Mesenchymal stem cell (in vitro differentiated cells and primary cell): ENCODE measurements at regions not wholly inside any gene's neighbourhood (a gene's known extent, or its start where the extent isn't known, plus 50 kb on each side); places are given as distances from the start of the nearest gene placed in this dataset.

Source experiments
- DNase-seq: peaks from one replicate; pipeline ENCODE4 v3.0.0-alpha.2; 2013
- H2AFZ ChIP-seq: one replicate; pipeline ENCODE4 v1.6.1; 2013; ENCODE audit warnings: low read depth, mild to moderate bottlenecking, control low read depth, inconsistent platforms, low read length, moderate library complexity
- H2AK5ac ChIP-seq: 2 replicates; pipeline ENCODE4 v1.6.1; 2013; ENCODE audit warnings: low read length, moderate library complexity, mild to moderate bottlenecking, inconsistent platforms; ENCODE audit not compliant: severe bottlenecking
- H2BK120ac ChIP-seq: one replicate; pipeline ENCODE4 v1.6.1; 2013; ENCODE audit warnings: low read depth, mild to moderate bottlenecking, inconsistent platforms, low read length, moderate library complexity
- H2BK12ac ChIP-seq, 2 experiments: one replicate each; pipeline ENCODE4 v1.6.1; 2013; ENCODE audit warnings: inconsistent platforms in 2 of 2, low read length in 2 of 2, mild to moderate bottlenecking in 2 of 2, moderate library complexity in 2 of 2, control low read depth in 1 of 2
- H2BK15ac ChIP-seq: one replicate; pipeline ENCODE4 v1.6.1; 2013; ENCODE audit warnings: mild to moderate bottlenecking, low read depth, inconsistent platforms; ENCODE audit not compliant: poor library complexity, severe bottlenecking
- H2BK5ac ChIP-seq: 2 replicates; pipeline ENCODE4 v1.6.1; 2013; ENCODE audit warnings: low read depth, mild to moderate bottlenecking, low read length, control low read depth, inconsistent platforms; ENCODE audit not compliant: poor library complexity, severe bottlenecking
- H3K14ac ChIP-seq, 2 experiments: one replicate each; pipeline ENCODE4 v1.6.1; 2013; ENCODE audit warnings: inconsistent platforms in 2 of 2, low read length in 2 of 2, control low read depth in 1 of 2, mild to moderate bottlenecking in 1 of 2, moderate library complexity in 1 of 2
- H3K18ac ChIP-seq, 2 experiments: one replicate each; pipeline ENCODE4 v1.6.1; 2013; ENCODE audit warnings: inconsistent platforms in 2 of 2, low read length in 2 of 2, control low read depth in 1 of 2, low read depth in 1 of 2, mild to moderate bottlenecking in 1 of 2
- H3K23ac ChIP-seq, 2 experiments: one replicate each; pipeline ENCODE4 v1.6.1; 2013; ENCODE audit warnings: inconsistent platforms in 2 of 2, low read length in 2 of 2, mild to moderate bottlenecking in 2 of 2, moderate library complexity in 2 of 2, control low read depth in 1 of 2
- H3K27ac ChIP-seq: 2 replicates; pipeline ENCODE4 v1.5.1; 2013; ENCODE audit warnings: mild to moderate bottlenecking, moderate library complexity, low read length, control low read depth, inconsistent platforms; ENCODE audit not compliant: poor library complexity, severe bottlenecking
- H3K27me3 ChIP-seq, 2 experiments: 2 replicates each; pipeline versions ENCODE4 v1.6.1 to v1.7.0; 2013; ENCODE audit warnings: low read length in 2 of 2, mild to moderate bottlenecking in 2 of 2, moderate library complexity in 2 of 2, control low read depth in 1 of 2, inconsistent platforms in 1 of 2; ENCODE audit not compliant: control insufficient read depth in 1 of 2, insufficient read depth in 1 of 2
- H3K36me3 ChIP-seq, 2 experiments: 2 replicates each; pipeline versions ENCODE4 v1.6.1 to v1.7.0; 2013; ENCODE audit warnings: low read length in 2 of 2, control low read depth in 1 of 2, inconsistent platforms in 1 of 2, low read depth in 1 of 2, mild to moderate bottlenecking in 1 of 2; ENCODE audit not compliant: insufficient read depth in 2 of 2, control insufficient read depth in 1 of 2
- H3K4ac ChIP-seq, 2 experiments: one replicate each; pipeline ENCODE4 v1.6.1; 2013; ENCODE audit warnings: inconsistent platforms in 2 of 2, low read length in 2 of 2, mild to moderate bottlenecking in 2 of 2, moderate library complexity in 2 of 2, control low read depth in 1 of 2, low read depth in 1 of 2
- H3K4me1 ChIP-seq: 2 replicates; pipeline ENCODE4 v1.6.1; 2013; ENCODE audit warnings: low read depth, low read length, control low read depth; ENCODE audit not compliant: control insufficient read depth, insufficient read depth
- H3K4me2 ChIP-seq: 2 replicates; pipeline ENCODE4 v1.6.1; 2013; ENCODE audit warnings: low read length, mild to moderate bottlenecking, inconsistent platforms; ENCODE audit not compliant: poor library complexity, severe bottlenecking
- H3K4me3 ChIP-seq, 2 experiments: 2 replicates each; pipeline versions ENCODE4 v1.5.1 to v1.7.0; 2013; ENCODE audit warnings: low read length in 2 of 2, mild to moderate bottlenecking in 2 of 2, control low read depth in 1 of 2, low read depth in 1 of 2; ENCODE audit not compliant: insufficient read depth in 1 of 2
- H3K79me1 ChIP-seq: replicated peaks from 2 replicates; pipeline ENCODE4 v1.6.1; 2013; ENCODE audit warnings: mild to moderate bottlenecking, control low read depth, low read length, inconsistent platforms; ENCODE audit not compliant: poor library complexity, severe bottlenecking
- H3K9ac ChIP-seq: 2 replicates; pipeline ENCODE4 v1.7.0; 2013; ENCODE audit warnings: mild to moderate bottlenecking, low read length, moderate library complexity
- H3K9me3 ChIP-seq: 2 replicates; pipeline ENCODE4 v1.7.0; 2013; ENCODE audit warnings: mild to moderate bottlenecking, low read length; ENCODE audit not compliant: control insufficient read depth
- H4K8ac ChIP-seq: one replicate; pipeline ENCODE4 v1.6.1; 2013; ENCODE audit warnings: inconsistent platforms, mild to moderate bottlenecking, low read length, moderate library complexity
- H4K91ac ChIP-seq: one replicate; pipeline ENCODE4 v1.6.1; 2013; ENCODE audit warnings: mild to moderate bottlenecking, low read length, inconsistent platforms
- WGBS: methylation state at CpG from one replicate; pipeline ENCODE4 v1.1.7; 2013; ENCODE audit warnings: mixed read lengths; 5-methylcytosine and 5-hydroxymethylcytosine counted together

DNA sequence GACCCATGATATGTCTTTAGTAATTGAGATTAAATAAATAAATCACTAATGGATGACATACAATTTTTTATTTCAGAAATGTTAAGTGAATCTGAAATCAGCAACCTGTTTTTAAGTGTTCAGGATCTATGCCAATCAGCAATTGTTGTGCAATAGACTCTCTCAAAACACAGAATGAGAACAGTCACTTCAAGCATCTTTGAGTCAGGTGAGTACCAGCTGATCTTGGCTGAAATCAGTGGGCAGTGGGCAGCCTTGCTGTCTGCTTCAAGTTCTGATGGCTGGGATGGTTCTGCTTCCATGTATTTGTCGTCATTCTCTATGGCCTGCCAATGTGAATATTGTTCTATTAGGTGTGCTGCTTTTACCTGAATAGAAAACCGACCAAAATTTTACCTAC is 82.3 kb upstream of the NRG3 start:
- Histone ChIP-seq H2BK12ac (no peak overlapping the region), H3K9ac (no peak overlapping the region), H3K4me1 (no peaks in the 10 kb centered on the region), H3K14ac (no peak overlapping the region), H3K9me3 (peaks cover 19% of the 10 kb centered on the region), H4K91ac (no peak overlapping the region), H2BK15ac (no peak overlapping the region), H3K36me3 (no peaks in the 10 kb centered on the region), H3K4ac (no peak overlapping the region), H3K79me1 (no peaks in the 10 kb centered on the region), H3K4me2 (no peak overlapping the region), H2BK120ac (no peak overlapping the region), H2AK5ac (no peak overlapping the region), H3K4me3 (no peak overlapping the region), H3K27ac (no peak overlapping the region), H3K27me3 (no peaks in the 10 kb centered on the region), H3K18ac (no peak overlapping the region), H2AFZ (no peak overlapping the region), H2BK5ac (no peak overlapping the region), H3K23ac (no peak overlapping the region), H4K8ac (no peak overlapping the region)
- no peak for DNase-seq
- WGBS = no CpG with 5 or more reads among the region's 2 CpGs

DNA sequence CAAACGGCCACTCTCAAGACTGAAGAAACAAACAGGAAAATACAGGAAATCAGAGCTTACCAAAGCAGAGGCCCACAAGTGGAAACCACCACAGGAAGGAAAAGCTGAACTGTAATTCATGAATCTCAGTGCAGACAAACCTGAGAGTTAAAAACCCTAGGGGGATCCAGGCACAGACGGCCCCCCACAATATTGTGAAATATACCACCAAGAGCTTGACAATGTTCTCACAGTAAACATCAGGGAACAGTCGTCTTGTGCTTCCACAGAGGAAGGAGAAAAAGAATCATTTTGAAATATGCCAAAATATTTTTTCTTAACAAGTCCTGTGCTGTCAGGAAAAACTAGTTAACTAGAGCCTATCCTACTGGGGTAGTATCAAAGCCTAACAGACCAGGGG is 68.2 kb upstream of the NRG3 start:
- Histone ChIP-seq H2BK15ac (no peak overlapping the region), H2BK120ac (no peak overlapping the region), H3K27ac (no peak overlapping the region), H3K4me3 (no peak overlapping the region), H4K91ac (no peak overlapping the region), H3K9me3 (peaks cover 27% of the 10 kb centered on the region), H3K36me3 (no peaks in the 10 kb centered on the region), H2AK5ac (no peak overlapping the region), H3K14ac (no peak overlapping the region), H4K8ac (no peak overlapping the region), H2BK12ac (no peak overlapping the region), H3K9ac (no peak overlapping the region), H3K4me2 (no peak overlapping the region), H2AFZ (no peak overlapping the region), H3K4me1 (no peaks in the 10 kb centered on the region), H3K79me1 (no peaks in the 10 kb centered on the region), H3K18ac (no peak overlapping the region), H3K27me3 (no peaks in the 10 kb centered on the region), H3K23ac (no peak overlapping the region), H2BK5ac (no peak overlapping the region), H3K4ac (no peak overlapping the region)
- no peak for DNase-seq
- WGBS = 20% methylated on average over 1 of the region's 3 CpGs

GRCh38 chr10:81814842-81815241 is 60.2 kb upstream of the NRG3 start:
- H4K91ac ChIP-seq = no peak overlapping the region
- no peak overlapping the region for H4K8ac ChIP-seq

DNA sequence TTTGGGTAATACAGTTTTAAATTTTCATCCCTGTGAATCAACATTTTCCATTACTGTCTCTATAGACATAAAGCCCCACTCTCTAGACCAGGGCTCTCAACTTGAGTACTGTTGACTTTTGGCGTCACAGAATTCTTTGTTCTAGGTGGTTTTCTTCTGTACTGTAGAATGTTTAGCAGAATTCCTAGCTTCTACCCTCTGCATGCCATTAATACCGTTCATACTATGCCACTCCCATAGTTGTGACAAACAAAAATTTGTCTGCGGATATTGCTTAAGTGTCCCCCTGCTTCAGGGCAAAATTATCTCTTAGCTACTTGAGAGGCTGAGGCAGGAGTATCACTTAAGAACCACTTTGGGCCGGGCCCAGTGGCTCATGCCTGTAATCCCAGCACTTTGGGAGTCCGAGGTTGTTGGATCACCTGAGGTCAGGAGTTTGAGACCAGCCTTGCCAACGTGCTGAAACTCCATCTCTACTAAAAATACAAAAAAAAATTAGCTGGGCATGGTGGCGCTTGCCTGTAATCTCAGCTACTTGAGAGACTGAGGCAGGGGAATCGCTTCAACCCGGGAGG is 57.3 kb upstream of the NRG3 start:
- H3K36me3 ChIP-seq = no peaks in the 10 kb centered on the region
- no peak overlapping the region for H3K9ac ChIP-seq
- H3K14ac ChIP-seq = no peak overlapping the region
- no peak overlapping the region for H3K4me2 ChIP-seq
- H3K79me1 ChIP-seq = no peaks in the 10 kb centered on the region
- H2BK12ac ChIP-seq = no peak overlapping the region
- no peak overlapping the region for H3K27ac ChIP-seq
- no peak for DNase-seq
- H2BK5ac ChIP-seq = no peak overlapping the region
- no peak overlapping the region for H2AFZ ChIP-seq
- H3K4ac ChIP-seq = no peak overlapping the region
- no peak overlapping the region for H2BK15ac ChIP-seq
- no peak overlapping the region for H3K4me3 ChIP-seq
- peaks cover 12% of the 10 kb centered on the region for H3K9me3 ChIP-seq
- no peak overlapping the region for H2BK120ac ChIP-seq
- H4K91ac ChIP-seq = no peak overlapping the region
- no peak overlapping the region for H4K8ac ChIP-seq
- H3K23ac ChIP-seq = no peak overlapping the region
- no peaks in the 10 kb centered on the region for H3K4me1 ChIP-seq
- H3K18ac ChIP-seq = no peak overlapping the region
- no peaks in the 10 kb centered on the region for H3K27me3 ChIP-seq
- H2AK5ac ChIP-seq = no peak overlapping the region
- WGBS = 84% methylated on average over 9 of the region's 9 CpGs

More at GRCh38 chr10:81814842-81815241, 60.2 kb upstream of the NRG3 start:
- H3K9ac ChIP-seq = no peak overlapping the region
- H3K4me3 ChIP-seq = no peak overlapping the region
- peak; percentile 11 for DNase-seq
- no peak overlapping the region for H3K4ac ChIP-seq
- H2AK5ac ChIP-seq = no peak overlapping the region
- no peaks in the 10 kb centered on the region for H3K36me3 ChIP-seq
- no peak overlapping the region for H2BK12ac ChIP-seq
- H3K4me2 ChIP-seq = no peak overlapping the region
- no peak overlapping the region for H3K18ac ChIP-seq
- no peaks in the 10 kb centered on the region for H3K27me3 ChIP-seq
- no peaks in the 10 kb centered on the region for H3K79me1 ChIP-seq
- no peak overlapping the region for H2AFZ ChIP-seq
- H2BK5ac ChIP-seq = no peak overlapping the region
- H3K27ac ChIP-seq = no peak overlapping the region
- H3K4me1 ChIP-seq = no peaks in the 10 kb centered on the region
- 100% methylated on average over 1 of the region's 2 CpGs for WGBS
- H2BK15ac ChIP-seq = no peak overlapping the region
- no peak overlapping the region for H3K23ac ChIP-seq
- H3K14ac ChIP-seq = no peak overlapping the region
- no peak overlapping the region for H2BK120ac ChIP-seq
- H3K9me3 ChIP-seq = peaks cover 10% of the 10 kb centered on the region
